NCI-H1694 (cell line): ENCODE measurements at regions not wholly inside any gene's neighbourhood (a gene's known extent, or its start where the extent isn't known, plus 50 kb on each side); places are given as distances from the start of the nearest gene placed in this dataset.

Source experiments
- DNase-seq: peaks from one replicate; lab custom pipeline; 2025; lab: John Stamatoyannopoulos, UW

DNA sequence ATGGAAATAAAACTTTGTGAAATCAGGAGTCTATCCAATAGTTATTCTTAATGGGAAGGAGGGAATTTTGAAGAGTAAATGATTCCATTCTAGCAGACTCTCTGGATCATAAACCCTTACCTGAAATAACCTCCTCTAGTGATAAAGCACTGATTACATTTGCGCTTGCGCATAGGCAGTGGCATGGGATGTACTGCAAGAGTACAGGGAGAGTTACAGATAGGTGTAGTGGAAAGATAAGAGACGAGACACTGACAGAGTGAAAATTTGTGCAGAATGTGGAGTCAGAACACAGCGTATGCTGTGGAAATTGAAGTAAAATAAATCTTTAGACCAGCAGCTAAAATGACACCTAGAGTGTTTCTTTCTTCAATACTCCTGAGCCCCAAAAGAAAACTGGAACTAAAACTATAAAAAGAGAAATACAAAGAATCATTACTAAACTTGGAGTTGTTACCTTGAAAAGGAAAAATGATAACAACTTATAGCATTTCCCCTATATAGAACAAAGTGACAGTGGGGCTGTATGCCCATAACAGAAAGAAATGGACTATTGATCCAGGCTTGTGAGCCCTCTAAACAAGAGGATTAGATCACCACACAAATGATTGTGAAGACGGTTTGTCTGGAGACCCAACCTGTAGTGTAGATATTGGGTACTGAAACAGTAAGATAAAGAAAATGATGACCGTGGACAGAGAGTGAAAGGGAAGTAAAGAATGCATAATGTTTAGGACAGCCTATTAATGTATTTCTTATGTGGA, 1471.2 kb upstream of the NUDT12 start:
- no peak for DNase-seq

DNA sequence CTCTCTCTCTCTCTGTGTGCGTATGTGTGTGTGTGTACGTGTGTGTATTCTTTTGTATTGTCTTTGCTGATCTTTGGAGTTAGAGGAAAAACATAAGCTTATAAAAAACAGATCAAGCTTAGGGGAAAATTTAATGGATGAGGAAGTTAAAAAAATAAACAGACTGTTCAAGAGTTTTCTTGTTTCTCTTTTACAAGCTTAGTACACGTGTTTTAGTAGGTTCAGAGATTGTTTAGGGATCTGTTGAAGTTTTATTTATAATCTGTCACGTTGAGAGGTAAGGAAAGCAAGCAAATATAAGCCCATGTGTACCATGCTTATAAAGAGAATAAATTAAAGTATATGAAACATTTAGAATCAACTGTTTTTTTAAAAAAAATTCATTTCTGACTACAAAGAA, 1470.3 kb upstream of the NUDT12 start:
- no peak for DNase-seq

DNA sequence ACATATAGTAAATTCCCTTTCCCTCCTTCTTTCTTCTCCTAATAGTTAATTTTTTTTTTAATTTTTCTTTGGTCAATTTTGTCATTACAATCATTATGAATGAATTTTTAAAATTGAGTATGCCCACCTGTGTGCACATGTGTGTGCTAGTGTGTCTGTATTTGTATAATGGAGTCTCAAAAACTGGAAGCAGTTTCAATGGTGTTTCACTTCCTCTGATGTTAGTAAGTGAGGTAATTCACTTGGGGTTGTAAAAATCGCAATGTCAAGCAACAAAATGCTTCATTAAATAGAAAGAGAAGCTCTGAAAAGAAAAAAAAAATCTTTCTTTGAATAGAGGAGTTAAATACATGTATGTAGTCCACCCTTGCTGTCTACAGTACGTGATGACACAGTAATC, 1467.6 kb upstream of the NUDT12 start:
- DNase-seq = no peak

DNA sequence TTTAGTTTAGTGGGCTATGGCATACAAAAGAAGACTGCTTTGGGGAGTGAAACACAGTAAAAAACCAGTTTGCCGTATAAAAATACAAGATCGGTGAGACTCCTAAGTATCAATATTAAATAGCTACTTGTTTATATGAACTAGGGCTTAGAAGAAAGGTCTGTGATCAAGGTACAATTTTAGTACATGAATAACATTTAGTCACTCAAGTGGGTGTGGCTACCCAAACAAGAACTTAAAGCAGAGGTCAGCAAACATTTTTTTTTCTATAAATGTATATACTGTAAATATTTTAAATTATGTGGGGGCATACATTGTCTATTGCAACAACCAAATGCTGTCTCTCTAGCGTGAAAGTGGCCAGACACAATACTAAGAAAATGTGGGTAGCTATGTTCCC, 1452.5 kb upstream of the NUDT12 start:
- DNase-seq = no peak

DNA sequence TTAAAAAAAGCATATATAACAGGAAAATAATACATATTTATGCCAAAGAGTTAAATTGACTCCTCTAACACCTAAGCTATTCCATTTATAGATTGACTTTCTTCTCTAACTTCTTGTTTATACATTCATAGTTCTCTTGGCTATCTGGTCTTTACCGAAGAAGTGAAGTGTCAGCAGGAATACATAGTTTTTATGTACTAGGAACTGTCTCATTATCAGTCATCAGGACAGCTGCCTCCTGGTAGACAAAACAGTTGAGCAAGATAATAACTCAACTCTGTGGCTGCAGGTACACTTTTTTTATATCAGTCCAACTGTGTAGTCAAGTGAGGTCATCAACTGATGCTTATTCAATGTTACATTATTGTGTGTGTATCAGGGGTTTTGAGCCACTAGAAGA, 1436.0 kb upstream of the NUDT12 start:
- DNase-seq = no peak

DNA sequence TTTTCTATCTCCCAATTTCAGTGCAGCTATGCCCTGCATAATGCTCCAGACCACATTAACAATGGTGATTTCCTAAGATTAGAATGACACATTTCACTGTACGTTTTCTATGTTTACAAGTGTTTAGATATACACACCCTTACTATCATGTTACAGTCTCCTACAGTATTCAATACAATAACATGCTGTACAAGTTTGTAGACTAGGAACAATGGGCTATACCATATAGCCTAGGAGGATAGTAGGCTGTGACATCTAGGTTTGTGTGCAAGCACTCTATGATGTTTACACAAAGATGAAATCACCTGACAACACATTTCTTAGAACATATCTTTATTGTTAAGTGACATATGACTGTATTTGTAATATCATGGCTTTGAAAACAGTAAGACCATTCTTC, 1435.6 kb upstream of the NUDT12 start:
- DNase-seq = no peak

DNA sequence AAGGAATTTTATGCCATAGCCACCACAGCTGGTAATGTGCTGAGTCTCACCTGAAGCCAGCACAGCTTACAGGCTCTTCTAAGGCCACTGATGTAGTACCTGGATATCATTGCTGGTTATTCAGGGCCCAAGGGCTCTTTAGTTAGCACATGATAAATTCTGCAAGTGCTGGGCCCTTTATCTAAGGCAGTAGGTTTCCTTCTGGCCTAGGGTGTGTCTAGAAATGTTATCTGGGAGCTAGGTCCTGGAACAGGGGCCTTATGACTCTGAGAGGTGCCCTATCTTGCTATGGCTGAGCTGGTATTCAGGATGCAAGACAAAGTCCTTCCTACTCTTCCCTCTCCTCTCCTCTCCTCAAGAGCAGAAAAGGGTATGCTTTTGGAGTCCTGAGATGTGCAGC, 1424.5 kb upstream of the NUDT12 start:
- no peak for DNase-seq

DNA sequence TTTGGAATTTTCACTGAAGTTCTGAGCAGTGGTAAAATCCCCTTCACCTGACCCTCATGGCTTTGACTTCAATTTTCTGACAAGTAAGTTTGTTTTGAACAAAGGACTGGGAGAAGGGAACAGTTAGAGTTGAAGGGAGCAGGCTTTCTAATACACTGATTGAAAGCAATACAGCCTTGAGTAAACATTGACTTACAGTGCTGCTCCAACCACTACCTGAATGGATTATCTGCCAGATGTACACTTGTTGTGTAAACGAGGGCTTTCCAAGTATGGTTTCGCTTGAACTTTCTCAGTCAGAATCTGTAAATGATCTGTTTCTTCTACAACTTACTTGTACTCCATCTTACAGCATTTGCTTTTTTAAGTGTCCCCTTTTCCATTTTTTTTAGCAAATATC, 1414.9 kb upstream of the NUDT12 start:
- no peak for DNase-seq

DNA sequence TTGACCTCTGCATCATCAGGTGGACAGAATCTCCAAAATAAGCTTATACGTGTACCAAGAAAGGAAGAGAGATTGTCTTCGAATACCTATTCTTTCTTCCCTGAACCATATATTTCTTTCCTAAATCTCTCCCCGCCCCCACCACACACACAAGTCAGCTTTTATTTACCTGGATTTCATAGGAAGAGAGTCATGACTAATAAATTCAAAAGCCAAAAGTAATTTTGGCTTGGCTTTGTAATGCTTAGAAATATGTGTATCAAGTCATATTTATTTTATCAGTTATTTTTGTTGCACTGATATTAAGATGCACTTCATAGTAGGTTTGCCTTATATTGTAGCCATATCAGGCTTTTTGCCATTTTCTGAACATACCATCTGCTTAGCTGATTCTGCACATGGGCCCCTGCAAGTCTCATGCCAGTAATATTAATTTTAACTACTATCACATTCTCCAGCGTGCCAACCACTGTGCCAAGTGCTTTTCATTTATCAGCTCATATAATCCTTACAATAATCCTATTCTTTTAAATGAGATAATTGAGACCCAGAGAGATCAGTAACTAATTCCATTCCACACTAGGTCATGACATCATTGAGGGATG, 1405.3 kb upstream of the NUDT12 start:
- DNase-seq = peak; percentile 6

DNA sequence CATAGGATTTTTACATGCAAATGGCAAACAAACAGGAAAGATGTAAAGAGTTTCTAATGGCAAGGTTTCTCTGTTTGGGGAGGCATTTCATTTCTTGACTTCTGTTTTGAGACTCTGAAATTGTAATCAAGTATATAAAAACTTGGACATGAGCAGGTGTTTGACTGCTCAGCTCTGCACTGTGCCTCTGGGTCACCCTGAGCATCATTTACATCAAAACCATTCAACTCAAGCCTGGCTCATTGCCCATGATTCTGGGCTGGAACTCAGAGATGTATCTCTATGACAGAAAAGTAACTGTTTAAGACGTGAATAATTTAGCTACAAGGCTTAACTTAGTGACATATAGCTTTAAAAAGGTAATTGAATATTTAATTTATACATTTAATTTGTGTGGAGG, 1402.4 kb upstream of the NUDT12 start:
- DNase-seq = no peak

DNA sequence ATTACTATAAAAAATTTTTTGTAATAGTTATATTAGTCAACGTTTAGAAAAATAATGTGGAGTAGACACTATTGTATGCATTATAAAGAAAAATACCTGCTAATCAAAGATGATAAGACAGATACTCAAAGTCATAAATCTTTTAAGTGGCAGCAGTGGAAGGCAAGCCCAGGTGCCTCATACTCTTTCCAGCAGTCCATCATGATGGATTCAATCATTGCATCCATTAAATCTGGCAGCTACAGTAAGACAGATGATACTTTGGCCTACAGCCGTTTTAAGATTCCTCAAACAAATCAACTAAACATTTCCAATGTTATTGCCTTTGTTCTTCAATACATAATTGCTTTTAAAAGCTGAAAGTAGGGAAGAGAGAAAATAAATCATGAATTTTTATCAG, 1392.9 kb upstream of the NUDT12 start:
- DNase-seq = no peak

DNA sequence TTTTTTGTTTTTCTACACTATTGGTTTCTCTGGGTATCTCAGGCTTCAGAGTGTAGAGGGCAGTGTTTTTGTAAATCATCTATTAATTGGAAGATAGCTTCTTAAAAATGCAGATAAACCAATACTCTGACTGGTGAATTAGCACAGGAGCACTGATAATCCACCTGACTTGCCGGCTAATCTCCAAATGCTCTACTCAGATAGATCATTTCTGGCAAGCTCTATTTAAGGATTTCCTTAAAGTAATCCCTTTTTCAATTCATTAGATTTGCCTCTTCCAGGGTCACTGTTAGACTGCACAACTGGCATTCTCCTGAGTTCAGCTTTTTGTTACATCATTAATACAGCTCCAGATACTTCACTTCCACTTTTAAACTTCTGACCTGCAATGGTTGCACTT, 1390.3 kb upstream of the NUDT12 start:
- no peak for DNase-seq

DNA sequence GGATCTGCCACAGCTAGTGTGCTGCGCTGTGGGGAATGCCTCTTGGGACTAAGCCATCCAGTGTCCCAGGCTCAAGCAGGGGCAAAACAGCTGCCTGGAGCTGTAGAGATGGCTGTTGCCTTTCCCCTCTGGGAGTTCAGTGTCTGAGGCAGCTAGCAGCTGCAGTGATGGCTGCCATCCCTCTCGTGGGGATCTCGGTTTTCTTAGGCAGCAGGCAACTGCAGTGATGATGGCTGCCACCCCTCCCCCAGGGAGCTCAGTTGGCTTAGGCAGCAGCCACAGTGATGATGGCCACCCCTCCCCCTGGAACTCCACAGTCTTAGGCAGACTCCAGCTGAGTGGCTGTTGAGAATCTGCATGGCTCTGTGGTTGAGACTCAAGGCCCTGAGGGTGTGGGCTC, 1389.2 kb upstream of the NUDT12 start:
- DNase-seq = no peak

DNA sequence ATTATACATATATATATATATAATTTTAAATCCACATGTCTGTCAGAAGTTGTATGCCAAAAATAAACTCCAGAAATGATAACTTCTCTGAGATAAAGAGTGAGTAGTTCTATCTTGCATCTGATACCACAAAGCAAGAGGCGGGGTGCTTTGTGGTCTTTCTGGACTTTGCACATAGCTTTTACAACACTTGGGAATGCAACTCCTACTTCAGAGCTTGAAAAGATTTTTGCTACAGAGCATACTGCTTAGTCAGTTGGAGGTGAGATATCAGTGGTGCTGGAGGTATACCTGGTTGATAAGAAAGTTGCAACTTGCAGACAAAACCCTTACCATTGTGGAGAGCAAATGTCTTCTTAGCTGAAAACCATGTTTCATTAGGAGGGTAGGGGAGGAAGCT, 1384.5 kb upstream of the NUDT12 start:
- DNase-seq = no peak

DNA sequence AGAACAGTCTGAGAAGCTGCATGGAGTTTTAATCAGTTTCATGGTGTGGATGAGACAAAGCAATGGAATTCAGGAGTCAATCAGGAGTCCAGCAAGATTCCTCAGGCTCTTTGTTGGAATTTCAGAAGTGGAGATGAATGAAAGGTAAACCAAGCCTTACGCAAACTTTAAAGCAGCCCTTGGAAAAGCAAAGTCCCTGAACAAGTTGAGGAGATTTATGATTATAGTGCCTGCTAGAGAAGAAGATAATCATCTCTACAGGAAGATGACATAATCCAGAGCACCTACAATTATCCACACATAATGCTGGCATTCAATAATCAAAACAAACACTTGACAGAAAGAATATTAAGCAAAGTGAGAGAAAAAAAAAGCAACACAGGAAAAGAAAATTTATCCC, 1380.1 kb upstream of the NUDT12 start:
- DNase-seq = no peak

DNA sequence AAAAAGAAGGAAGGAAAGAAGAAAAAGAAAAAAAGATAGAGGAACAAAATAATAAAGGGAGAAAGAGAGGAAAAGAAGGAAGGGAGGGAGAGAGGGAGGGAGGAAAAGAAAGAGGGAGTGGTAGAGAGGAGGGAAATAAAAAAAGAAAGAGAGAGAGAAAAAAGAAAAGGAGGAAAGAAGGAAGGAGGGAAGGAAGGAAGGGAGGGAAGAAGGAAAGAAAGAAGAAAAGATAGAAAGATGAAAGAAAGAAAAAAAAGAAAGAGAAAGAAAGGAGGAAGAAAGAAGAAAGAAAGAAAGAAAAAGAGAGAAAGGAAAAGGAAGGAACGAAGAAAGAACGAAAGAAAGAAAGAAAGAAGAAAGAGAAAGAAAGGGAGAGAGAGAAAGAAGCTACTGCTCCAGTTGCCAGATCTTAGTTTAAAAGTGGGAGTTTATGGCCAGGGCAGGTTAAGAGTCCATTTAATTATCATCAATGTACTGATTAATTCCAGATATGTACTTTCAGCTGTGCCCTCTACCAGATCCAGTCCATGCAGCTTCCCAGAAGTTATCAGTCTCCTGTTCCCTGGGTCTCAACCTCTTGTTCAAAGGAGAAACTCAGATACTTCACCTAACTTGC, 1378.5 kb upstream of the NUDT12 start:
- DNase-seq = no peak

DNA sequence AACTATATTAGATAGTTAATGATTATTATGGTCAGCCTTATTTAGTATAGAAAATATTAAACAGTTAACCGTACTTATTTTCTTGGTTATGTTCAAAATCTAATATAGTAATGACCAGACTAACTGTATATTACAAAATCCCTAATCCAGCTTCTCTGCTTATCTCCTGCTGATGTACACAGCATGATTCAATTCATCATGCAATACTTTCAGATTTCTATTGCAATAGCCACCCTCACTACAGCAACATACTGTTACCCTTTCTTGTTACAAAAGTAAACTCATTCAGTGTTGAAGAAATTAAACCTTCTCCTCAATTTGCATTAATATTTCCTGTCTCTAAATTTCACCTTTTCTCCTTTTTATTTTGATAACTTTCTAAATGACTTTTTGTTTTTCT, 1375.0 kb upstream of the NUDT12 start:
- DNase-seq = no peak

DNA sequence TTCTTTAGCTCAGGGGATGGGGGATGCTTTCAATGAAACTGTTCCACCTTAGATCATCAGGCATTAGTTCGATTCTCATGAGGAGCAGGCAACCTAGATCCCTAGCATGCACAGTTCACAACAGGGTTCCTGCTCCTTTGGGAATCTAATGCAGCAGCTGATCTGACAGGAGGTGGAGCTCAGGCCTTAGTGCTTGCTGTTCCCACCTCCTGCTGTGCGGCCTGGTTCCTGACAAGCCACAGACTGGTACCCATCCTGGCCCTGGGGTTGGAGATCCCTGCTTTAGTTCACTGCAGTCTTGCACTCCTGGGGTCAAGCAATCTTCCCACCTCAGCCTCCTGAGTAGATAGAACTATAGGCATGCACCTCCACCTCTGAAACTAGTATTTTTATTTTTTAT, 1369.8 kb upstream of the NUDT12 start:
- DNase-seq = no peak

DNA sequence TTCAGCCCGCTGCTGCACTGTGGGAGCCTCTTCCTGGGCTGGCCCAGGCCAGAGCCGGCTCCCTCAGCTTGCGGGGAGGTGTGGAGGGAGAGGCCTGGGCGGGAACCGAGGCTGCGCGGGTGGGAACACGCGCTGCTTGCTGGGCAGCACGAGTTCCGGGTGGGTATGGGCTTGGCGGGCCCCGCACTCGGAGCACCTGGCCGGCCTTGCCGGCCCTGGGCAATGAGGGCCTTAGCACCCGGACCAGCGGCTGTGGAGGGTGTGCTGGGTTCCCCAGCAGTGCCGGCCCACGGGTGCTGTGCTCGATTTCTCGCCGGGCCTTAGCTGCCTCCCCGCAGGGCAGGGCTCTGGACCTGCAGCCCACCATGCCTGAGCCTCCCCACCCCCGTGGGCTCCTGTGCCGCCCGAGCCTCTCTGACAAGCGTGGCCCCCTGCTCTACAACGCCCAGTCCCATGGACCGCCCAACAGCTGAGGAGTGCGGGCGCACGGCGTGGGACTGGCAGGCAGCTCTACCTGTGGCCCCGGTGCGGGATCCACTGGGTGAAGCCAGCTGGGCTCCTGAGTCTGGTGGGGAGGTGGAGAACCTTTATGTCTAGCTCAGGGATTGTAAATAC, 1366.4 kb upstream of the NUDT12 start:
- DNase-seq = no peak

DNA sequence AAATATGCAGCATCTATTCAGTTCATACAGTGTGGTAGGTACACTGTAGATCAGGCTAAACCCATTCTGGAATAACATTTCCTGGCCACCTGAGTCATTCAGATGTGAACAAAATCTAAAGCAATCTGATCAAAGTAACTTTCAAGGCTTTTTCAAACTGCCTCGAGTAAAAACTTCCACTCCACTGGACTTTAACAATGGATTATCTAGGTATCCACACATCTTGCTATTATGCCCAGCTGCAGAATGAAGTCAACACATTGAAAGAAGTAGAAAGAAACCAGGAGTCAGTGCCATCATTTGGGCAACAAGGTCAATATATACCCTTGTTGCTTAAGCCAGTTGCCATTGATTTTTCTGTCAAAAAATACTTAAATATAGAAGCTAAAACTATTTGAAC, 1352.6 kb upstream of the NUDT12 start:
- DNase-seq = no peak

DNA sequence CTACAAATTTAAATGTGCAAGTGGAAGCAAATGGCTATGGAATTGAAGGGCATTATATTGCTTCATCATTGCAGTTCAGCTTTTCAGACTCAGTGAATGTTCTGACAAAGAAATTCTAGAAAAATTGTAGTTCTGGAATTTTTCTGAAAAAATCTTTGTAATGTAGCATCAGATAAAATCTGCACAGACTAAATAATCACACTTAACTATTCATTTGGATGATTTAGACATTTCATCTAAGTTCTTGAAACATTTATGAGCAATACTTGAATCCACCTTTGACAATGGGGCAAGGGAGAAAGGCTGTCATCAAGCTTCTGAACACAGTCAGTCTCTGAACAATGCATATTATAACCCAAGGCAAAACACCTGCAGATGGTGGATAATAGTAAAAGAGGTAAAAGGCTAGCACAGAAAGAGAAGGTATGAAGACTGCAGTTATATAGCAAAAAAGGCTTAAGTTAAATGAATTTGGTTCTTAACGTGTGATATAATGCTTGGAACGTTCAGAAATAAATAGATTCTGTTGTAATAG, 1352.0 kb upstream of the NUDT12 start:
- no peak for DNase-seq

DNA sequence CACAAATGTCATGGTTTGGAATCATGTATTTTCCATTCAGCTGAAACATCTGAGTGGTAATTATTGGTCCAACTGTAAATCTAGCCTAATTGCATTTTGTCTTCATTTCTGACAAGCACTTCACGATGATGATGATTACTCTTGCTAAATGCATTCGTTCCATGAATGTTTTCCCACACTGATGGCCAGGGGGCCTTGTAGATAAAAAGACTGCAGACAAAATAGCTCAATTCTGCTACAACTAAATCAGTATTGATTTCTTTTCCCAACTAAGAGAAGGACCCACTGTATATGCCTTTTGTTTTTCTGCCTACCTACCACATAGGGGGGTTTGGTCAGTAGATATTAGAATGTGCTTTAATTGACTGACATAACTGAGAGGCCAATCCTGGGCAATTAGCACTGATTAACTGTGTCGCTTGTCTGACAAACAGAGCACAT, 1351.3 kb upstream of the NUDT12 start:
- no peak for DNase-seq

DNA sequence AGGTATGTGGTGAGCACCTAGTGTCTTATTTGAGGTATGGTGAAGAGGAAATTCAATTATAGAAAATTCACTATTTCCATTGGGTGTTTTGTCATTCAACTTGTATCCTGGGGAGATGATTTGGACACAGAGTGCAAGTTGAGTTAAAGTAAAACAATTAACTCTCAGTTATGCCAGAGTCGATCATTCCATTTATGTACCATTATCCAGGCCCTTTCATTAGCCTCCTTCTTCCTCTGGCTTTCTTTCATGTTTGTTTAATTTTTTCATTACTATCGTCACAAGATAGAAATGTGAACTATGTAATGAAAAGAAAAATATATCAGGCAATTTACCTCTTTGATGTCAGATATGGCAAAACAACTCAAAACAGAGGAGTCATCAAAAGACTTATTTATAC, 1347.2 kb upstream of the NUDT12 start:
- DNase-seq = no peak
